A549 (cell line): ENCODE measurements at regions not wholly inside any gene's neighbourhood (a gene's known extent, or its start where the extent isn't known, plus 50 kb on each side); places are given as distances from the start of the nearest gene placed in this dataset.
A peak's percentile ranks its signal among the peaks of the same experiment; 100 is the strongest.

ENCODE experiments used
- ATAC-seq, 2 experiments: fragments of 200-7000 bp in 1 of 2; fragments of >200 bp in 1 of 2; cut with Nextera tagmentation in 1 of 2; cut with Tn5 transposase in 1 of 2; 3 replicates each; pipeline versions ENCODE4 v1.8.0 to v1.9.1; 2018 to 2020; ENCODE audit warnings: mild to moderate bottlenecking in 1 of 2, moderate library complexity in 1 of 2
- CTCF ChIA-PET: fragments of 300-600 bp; sonication (Branson Sonifier 250); formaldehyde crosslinking; extraction: SDS; loops from one replicate; lab custom pipeline; 2021; ENCODE audit warnings: antibody characterized with exemption, inconsistent platforms; lab: Yijun Ruan, JAX
- POLR2A ChIA-PET: fragments of 350-600 bp; formaldehyde crosslinking; extraction: SDS; loops from one replicate; lab custom pipeline; 2021; ENCODE audit warnings: antibody characterized with exemption, inconsistent platforms; lab: Yijun Ruan, JAX
- DNase-seq, 2 experiments: peaks; one replicate each; pipeline versions ENCODE4 v3.0.0 to v3.0.0-alpha.2; 2011 to 2016; ENCODE audit warnings: low read depth in 1 of 2, low spot score in 1 of 2
- FAIRE-seq: peaks from 2 replicates; lab custom pipeline; 2011; peaks lifted over from hg19 to GRCh38; lab: Jason Lieb, UNC
- H3K27ac ChIP-seq, 2 experiments: fragments of >200 bp; sonication (Bioruptor Twin); formaldehyde crosslinking; 3 replicates each; pipeline ENCODE4 v1.5.1; 2016 to 2017
- H3K4me1 ChIP-seq: fragments of >200 bp; sonication (Bioruptor Twin); formaldehyde crosslinking; 3 replicates; pipeline ENCODE4 v1.6.1; 2016
- H3K4me2 ChIP-seq: fragments of >200 bp; sonication (Bioruptor Twin); formaldehyde crosslinking; 3 replicates; pipeline ENCODE4 v1.6.1; 2016
- H3K4me3 ChIP-seq: fragments of >200 bp; sonication (Bioruptor Twin); formaldehyde crosslinking; 3 replicates; pipeline ENCODE4 v1.5.1; 2016
- H3K9me3 ChIP-seq: fragments of >200 bp; sonication (Bioruptor Twin); formaldehyde crosslinking; 3 replicates; pipeline ENCODE4 v1.6.1; 2016
- CBX2 ChIP-seq: fragments of 200-600 bp; sonication (generic); IDR thresholded peaks from 2 replicates; pipeline ENCODE4 v1.6.1; 2016; ENCODE audit warnings: low read depth, mild to moderate bottlenecking, borderline replicate concordance
- CHD2 ChIP-seq: fragments of 150-350 bp; IDR thresholded peaks from 2 replicates; pipeline ENCODE4 v1.6.1; 2014; ENCODE audit warnings: low read length; ENCODE audit not compliant: partially characterized antibody
- HDAC2 ChIP-seq: fragments of 200-600 bp; sonication (generic); IDR thresholded peaks from 2 replicates; pipeline ENCODE4 v1.6.1; 2016
- HEYL ChIP-seq: fragments of 250-450 bp; sonication (Bioruptor Pico); IDR thresholded peaks from 2 replicates; pipeline ENCODE4 v1.8.0; 2021; ENCODE audit warnings: mild to moderate bottlenecking, moderate library complexity
- KDM5A ChIP-seq: fragments of 200-600 bp; sonication (generic); IDR thresholded peaks from 2 replicates; pipeline ENCODE4 v1.6.1; 2016; ENCODE audit warnings: antibody characterized with exemption, mild to moderate bottlenecking
- MAFK ChIP-seq: fragments of 450-650 bp; IDR thresholded peaks from 2 replicates; pipeline ENCODE4 v1.6.1; 2014; ENCODE audit not compliant: partially characterized antibody
- MAX ChIP-seq: IDR thresholded peaks from 2 replicates; pipeline ENCODE4 v1.6.1; 2012
- NPAS2 ChIP-seq: fragments of 250-450 bp; sonication (Bioruptor Pico); IDR thresholded peaks from 2 replicates; pipeline ENCODE4 v1.8.0; 2022; ENCODE audit warnings: mild to moderate bottlenecking, moderate library complexity, borderline replicate concordance
- NR3C1 ChIP-seq: fragments of >200 bp; sonication (Bioruptor Twin); formaldehyde crosslinking; IDR thresholded peaks from 3 replicates; pipeline ENCODE4 v1.6.1; 2017
- RAD21 ChIP-seq, 2 experiments: fragments of >200 bp in 1 of 2; sonication (Bioruptor Twin) in 1 of 2; formaldehyde crosslinking in 1 of 2; IDR thresholded peaks in 1 of 2; conservative IDR thresholded peaks in 1 of 2; 2 replicates in 1 of 2; 3 replicates in 1 of 2; pipeline ENCODE4 v1.6.1; 2012 to 2018; ENCODE audit warnings: inconsistent platforms in 1 of 2
- REST ChIP-seq: fragments of 200-600 bp; sonication (generic); IDR thresholded peaks from 2 replicates; pipeline ENCODE4 v1.6.1; 2016; ENCODE audit warnings: antibody characterized with exemption, mild to moderate bottlenecking, moderate library complexity
- RFX5 ChIP-seq: fragments of 450-650 bp; IDR thresholded peaks from 2 replicates; pipeline ENCODE4 v1.7.1; 2014; ENCODE audit warnings: antibody characterized with exemption, mild to moderate bottlenecking, moderate library complexity
- USF2 ChIP-seq: fragments of 450-650 bp; IDR thresholded peaks from 2 replicates; pipeline ENCODE4 v1.6.1; 2014; ENCODE audit warnings: antibody characterized with exemption
- ZFP36 ChIP-seq: fragments of 450-650 bp; IDR thresholded peaks from 2 replicates; pipeline ENCODE4 v1.6.1; 2014; ENCODE audit warnings: borderline replicate concordance; ENCODE audit not compliant: partially characterized antibody
- ZNF302 ChIP-seq: fragments of 250-450 bp; sonication (Bioruptor Pico); IDR thresholded peaks from 2 replicates; pipeline ENCODE4 v1.9.0; 2021; ENCODE audit warnings: inconsistent platforms, mild to moderate bottlenecking, moderate library complexity
- WGBS: methylation state at CpG from one replicate; pipeline ENCODE4 v1.1.6; 2017; ENCODE audit errors: missing lambda C conversion rate; 5-methylcytosine and 5-hydroxymethylcytosine counted together

DNA sequence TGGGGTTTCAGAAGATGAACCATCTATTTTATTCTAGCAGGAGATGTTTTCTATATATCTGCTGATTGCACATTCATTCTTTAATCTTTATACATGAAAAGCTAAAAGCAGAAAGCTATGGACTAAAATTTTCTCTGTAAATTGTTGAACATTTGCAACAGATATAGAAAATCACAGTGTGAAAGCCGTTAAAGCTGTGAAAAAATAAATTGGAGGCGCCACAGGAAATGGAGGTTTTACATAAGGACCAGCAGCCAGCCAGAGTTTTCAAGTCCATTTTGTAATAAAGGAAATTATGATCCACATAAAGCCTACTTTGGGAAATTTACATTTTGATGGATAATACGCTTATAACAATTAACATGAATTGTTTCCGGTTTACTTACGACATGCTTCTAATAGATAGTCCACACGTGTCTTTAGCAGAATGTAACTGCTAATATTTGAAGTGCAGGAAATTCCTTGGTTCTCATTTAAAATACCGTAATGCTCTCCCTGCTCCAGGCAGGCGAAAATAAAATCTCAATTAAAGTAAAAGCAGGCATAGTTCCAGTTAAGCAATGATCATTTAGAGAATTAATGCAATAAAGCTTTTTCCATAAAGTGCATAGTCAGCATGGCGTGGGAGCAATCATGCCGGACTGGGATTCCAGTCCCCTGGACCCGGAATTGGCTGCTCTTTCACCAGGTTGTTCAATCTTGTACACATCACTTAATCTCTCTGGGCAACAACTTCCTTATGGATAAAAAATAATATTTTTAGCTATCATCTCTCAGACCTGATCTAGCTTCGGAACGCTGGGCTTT lies 445.4 kb downstream of the ZNF608 start:
- ChIA-PET POLR2A (no interaction called here), CTCF (interaction anchor here (1.0 kb wide), 1 partner anchor 35 kb away, joined by 3 read pairs; no protein-coding TSS in a partner anchor)
- no peaks in the 10 kb centered on the region for H3K9me3 ChIP-seq
- no peak overlapping the region for H3K4me3 ChIP-seq
- no peaks in the 10 kb centered on the region for H3K4me1 ChIP-seq
- DNase-seq, result no peak
- no peak for FAIRE-seq
- no peak overlapping the region for H3K4me2 ChIP-seq
- TF ChIP-seq NR3C1 (no peak), RFX5 (no peak), REST (no peak), RAD21 (conservative IDR thresholded peaks at IDR 0.05 in 1 of 2, IDR thresholded peaks at IDR 0.05 in 1 of 2) (no peak), MAFK (peak; percentile 80), NPAS2 (CRISPR knock-in tag) (no peak)
- 74% methylated on average over 13 of the region's 13 CpGs for whole genome bisulfite sequencing
- no peak for ATAC-seq
- H3K27ac ChIP-seq, result no peak overlapping the region

DNA sequence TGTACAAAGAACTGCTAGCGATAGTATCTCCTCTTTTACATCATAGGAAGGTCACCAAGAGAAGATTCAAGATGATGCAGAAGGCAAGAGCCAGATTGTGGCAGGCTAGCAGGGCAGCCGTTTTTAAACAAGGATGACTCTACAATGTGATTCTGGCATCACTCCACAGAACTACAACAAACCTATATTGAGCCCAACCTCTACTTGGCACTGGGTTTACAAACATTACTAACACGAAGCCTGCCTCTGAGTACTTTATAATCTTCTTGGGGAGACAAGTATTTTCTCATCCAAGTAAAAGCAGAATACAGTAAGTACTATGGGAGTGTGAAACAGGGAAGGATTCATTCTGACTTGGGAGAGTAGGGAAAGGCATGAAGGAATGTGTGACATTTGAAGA lies 448.6 kb downstream of the ZNF608 start:
- H3K9me3 ChIP-seq, result no peaks in the 10 kb centered on the region
- no peaks in the 10 kb centered on the region for H3K4me1 ChIP-seq
- no peak overlapping the region for H3K4me2 ChIP-seq
- no peak overlapping the region for H3K27ac ChIP-seq
- WGBS, result 23% methylated on average over 3 of the region's 3 CpGs
- no peak for DNase-seq
- no peak for ATAC-seq
- TF ChIP-seq REST (no peak), NR3C1 (no peak), ZNF302 (no peak), HEYL (CRISPR knock-in tag) (no peak), HDAC2 (no peak), USF2 (no peak), ZFP36 (no peak), MAX (no peak), CHD2 (no peak), CBX2 (no peak), KDM5A (no peak)
- no peak for FAIRE-seq
- CTCF ChIA-PET, result no interaction called here
- H3K4me3 ChIP-seq, result no peak overlapping the region
- POLR2A ChIA-PET, result no interaction called here
